HCT116 (cell line): ENCODE measurements at regions not wholly inside any gene's neighbourhood (a gene's known extent, or its start where the extent isn't known, plus 50 kb on each side); places are given as distances from the start of the nearest gene placed in this dataset.

Source experiments
- ATAC-seq: fragments of 200-7000 bp; cut with Tn5 transposase; 2 replicates; pipeline ENCODE4 v1.9.1; 2020; ENCODE audit warnings: mild to moderate bottlenecking, moderate library complexity
- BruUV-seq: library from RNA; stranded (reverse); fragments of 400-500 nt; replicated peaks from 2 replicates; lab custom pipeline; 2021; lab: Mats Ljungman, UMichigan
- CTCF ChIA-PET: fragments of 300-600 bp; sonication (Branson Sonifier 250); formaldehyde crosslinking; loops from one replicate; lab custom pipeline; 2021; ENCODE audit warnings: antibody characterized with exemption; lab: Charles Lee
- POLR2A ChIA-PET: fragments of 300-600, 350-600 bp; sonication (Branson Sonifier 250); formaldehyde crosslinking; loops from one replicate; lab custom pipeline; 2021; ENCODE audit warnings: antibody characterized with exemption; lab: Charles Lee
- RAD21 ChIA-PET, 2 experiments: fragments of 300-600 bp; sonication (Branson Sonifier 250); formaldehyde crosslinking; loops; one replicate each; lab custom pipeline; 2023; ENCODE audit warnings: low total read pairs in 2 of 2; ENCODE audit not compliant: uncharacterized antibody in 2 of 2, unreplicated experiment in 2 of 2, low non-redundant PET in 1 of 2; lab: Charles Lee
- DNase-seq: peaks from one replicate; pipeline ENCODE4 v3.0.0-alpha.2; 2010; ENCODE audit warnings: low read depth, low spot score
- H2AFZ ChIP-seq: fragments of 200-600 bp; shearing (Covaris generic), sonication (generic); 2 replicates; pipeline ENCODE4 v1.6.1; 2017; ENCODE audit warnings: low read depth, mixed run types, mixed read lengths, antibody characterized with exemption, low read length; ENCODE audit not compliant: poor library complexity, severe bottlenecking
- H3K27ac ChIP-seq: 2 replicates; pipeline ENCODE4 v1.5.1; 2012; ENCODE audit warnings: low read depth, low read length
- H3K27me3 ChIP-seq: fragments of 200-600 bp; sonication (generic); 2 replicates; pipeline ENCODE4 v1.6.1; 2016; ENCODE audit warnings: mixed run types, low read length, mixed read lengths; ENCODE audit not compliant: insufficient read depth
- H3K36me3 ChIP-seq, 2 experiments: fragments of 200-500 bp in 1 of 2; fragments of 200-600 bp in 1 of 2; sonication (Bioruptor generic) in 1 of 2; sonication (generic) in 1 of 2; 2 replicates each; pipeline versions ENCODE4 v1.5.1 to v1.6.1; 2014 to 2016; ENCODE audit warnings: low read length in 2 of 2, inconsistent platforms in 1 of 2, mixed read lengths in 1 of 2, mixed run types in 1 of 2; ENCODE audit not compliant: insufficient read depth in 2 of 2, control insufficient read depth in 1 of 2
- H3K4me1 ChIP-seq, 2 experiments: fragments of 200-600 bp in 1 of 2; sonication (generic) in 1 of 2; 2 replicates each; pipeline versions ENCODE4 v1.5.1 to v1.6.1; 2012 to 2017; ENCODE audit warnings: low read length in 2 of 2, inconsistent platforms in 1 of 2, mild to moderate bottlenecking in 1 of 2, mixed read lengths in 1 of 2, mixed run types in 1 of 2, moderate library complexity in 1 of 2; ENCODE audit not compliant: insufficient read depth in 2 of 2, control insufficient read depth in 1 of 2
- H3K4me2 ChIP-seq: fragments of 200-600 bp; sonication (generic); 2 replicates; pipeline ENCODE4 v1.6.1; 2017; ENCODE audit warnings: mixed run types, low read length, mixed read lengths
- H3K4me3 ChIP-seq, 2 experiments: fragments of 200-600 bp in 1 of 2; sonication (generic) in 1 of 2; replicated peaks in 1 of 2; 2 replicates each; pipeline ENCODE4 v1.5.1; 2011 to 2016; ENCODE audit warnings: low read length in 2 of 2, control low read depth in 1 of 2, low read depth in 1 of 2, mild to moderate bottlenecking in 1 of 2, mixed read lengths in 1 of 2, mixed run types in 1 of 2
- H3K79me2 ChIP-seq: fragments of 200-600 bp; sonication (generic); 2 replicates; pipeline ENCODE4 v1.6.1; 2017; ENCODE audit warnings: mild to moderate bottlenecking, mixed run types, low read length, moderate library complexity, mixed read lengths; ENCODE audit not compliant: insufficient read depth
- H3K9ac ChIP-seq: fragments of 200-600 bp; sonication (generic); 2 replicates; pipeline ENCODE4 v1.6.1; 2016; ENCODE audit warnings: low read length, mixed read lengths
- H3K9me2 ChIP-seq: fragments of 200-600 bp; sonication (generic), shearing (Covaris generic); 2 replicates; pipeline ENCODE4 v1.6.1; 2017; ENCODE audit warnings: mixed run types, mild to moderate bottlenecking, moderate library complexity; ENCODE audit not compliant: insufficient read depth
- H3K9me3 ChIP-seq, 2 experiments: fragments of 200-500 bp in 1 of 2; fragments of 200-600 bp in 1 of 2; sonication (Bioruptor generic) in 1 of 2; sonication (generic) in 1 of 2; 2 replicates each; pipeline ENCODE4 v1.6.1; 2014 to 2017; ENCODE audit warnings: low read length in 2 of 2, mixed read lengths in 2 of 2, inconsistent platforms in 1 of 2, low read depth in 1 of 2, mild to moderate bottlenecking in 1 of 2, mixed run types in 1 of 2, moderate library complexity in 1 of 2; ENCODE audit not compliant: control insufficient read depth in 1 of 2, insufficient read depth in 1 of 2
- H4K20me1 ChIP-seq: fragments of 200-600 bp; sonication (generic), shearing (Covaris generic); 2 replicates; pipeline ENCODE4 v1.6.1; 2017; ENCODE audit warnings: mixed run types, mild to moderate bottlenecking, moderate library complexity; ENCODE audit not compliant: insufficient read depth
- CEBPB ChIP-seq: IDR thresholded peaks from 2 replicates; pipeline ENCODE4 v1.6.1; 2012; ENCODE audit warnings: low read depth
- EZH2phosphoT487 ChIP-seq: fragments of 200-600 bp; IDR thresholded peaks from 2 replicates; pipeline ENCODE4 v1.6.1; 2018; ENCODE audit warnings: antibody characterized with exemption, borderline replicate concordance
- FOSL1 ChIP-seq: IDR thresholded peaks from 2 replicates; pipeline ENCODE4 v1.6.1; 2012; ENCODE audit warnings: low read depth
- POLR2AphosphoS5 ChIP-seq: IDR thresholded peaks from 2 replicates; pipeline ENCODE4 v1.6.1; 2011; ENCODE audit warnings: mild to moderate bottlenecking, low read depth, low read length, moderate library complexity
- TCF7L2 ChIP-seq: IDR thresholded peaks from 2 replicates; pipeline ENCODE4 v1.7.0; 2011; ENCODE audit warnings: borderline replicate concordance, inconsistent platforms; ENCODE audit not compliant: insufficient read depth, insufficient read length; ENCODE audit errors: extremely low read depth
- ZNF274 ChIP-seq: fragments of 200-500 bp; sonication (Bioruptor generic); IDR thresholded peaks from 2 replicates; pipeline ENCODE4 v1.6.1; 2014; ENCODE audit warnings: mild to moderate bottlenecking, low read depth, low read length, inconsistent platforms
- intact Hi-C: fragments of 100-400 bp; cut with micrococcal nuclease; formaldehyde crosslinking; loops from 2 replicates; pipeline ENCODE4 v1.10.0; 2022
- TF ChIP-seq, protein P1 (sequence below): IDR thresholded peaks from 2 replicates; pipeline ENCODE4 v1.6.1; 2012
- TF ChIP-seq, protein P2 (sequence below), 3 experiments: fragments of 200-600 bp in 1 of 3; sonication (generic) in 1 of 3; IDR thresholded peaks in 2 of 3; conservative IDR thresholded peaks in 1 of 3; 2 replicates each; pipeline ENCODE4 v1.5.1; 2012 to 2017; ENCODE audit warnings: low read depth in 2 of 3, low read length in 2 of 3, antibody characterized with exemption in 1 of 3, borderline replicate concordance in 1 of 3, control low read depth in 1 of 3, mild to moderate bottlenecking in 1 of 3, mixed read lengths in 1 of 3, mixed run types in 1 of 3, moderate library complexity in 1 of 3; ENCODE audit not compliant: insufficient read depth in 1 of 3

DNA sequence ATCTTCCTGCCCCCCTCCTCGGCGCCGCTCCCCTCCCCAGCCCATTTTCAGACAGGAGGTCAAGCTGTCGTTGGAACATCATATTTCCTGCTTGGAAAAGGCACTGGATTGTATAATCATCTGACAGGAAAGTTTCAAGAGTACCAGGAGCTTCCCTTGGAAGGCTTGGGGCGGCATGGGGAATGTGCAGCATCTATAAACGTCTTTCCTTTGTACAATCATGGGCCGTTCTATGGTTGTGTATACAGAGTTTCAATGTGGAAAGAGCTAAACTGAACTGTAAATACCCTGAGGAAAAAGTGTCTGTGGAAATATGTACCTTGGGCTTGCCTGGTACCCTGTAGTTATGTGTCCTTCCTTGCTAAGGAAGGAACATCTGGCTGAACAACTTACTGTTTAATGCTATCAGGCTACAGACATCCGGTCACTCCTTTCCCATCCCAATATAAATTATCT is 368.1 kb upstream of the ADGRL2 start:
- Histone ChIP-seq H2AFZ (no peak overlapping the region), H3K4me3 (no peak overlapping the region), H4K20me1 (no peaks in the 10 kb centered on the region), H3K9me2 (no peaks in the 10 kb centered on the region), H3K9me3 (no peaks in the 10 kb centered on the region), H3K4me1 (no peaks in the 10 kb centered on the region), H3K9ac (no peak overlapping the region), H3K36me3 (no peaks in the 10 kb centered on the region), H3K4me2 (no peak overlapping the region), H3K27ac (no peak overlapping the region), H3K27me3 (no peaks in the 10 kb centered on the region), H3K79me2 (no peaks in the 10 kb centered on the region)
- POLR2A ChIA-PET = no interaction called here
- intact Hi-C loops = no loop called here
- RAD21 ChIA-PET = no interaction called here
- CTCF ChIA-PET = no interaction called here
- BruUV-seq = no TSS peak
- ATAC-seq (no peak), DNase-seq (no peak)
- TF ChIP-seq, protein P1, sequence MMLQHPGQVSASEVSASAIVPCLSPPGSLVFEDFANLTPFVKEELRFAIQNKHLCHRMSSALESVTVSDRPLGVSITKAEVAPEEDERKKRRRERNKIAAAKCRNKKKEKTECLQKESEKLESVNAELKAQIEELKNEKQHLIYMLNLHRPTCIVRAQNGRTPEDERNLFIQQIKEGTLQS = no peak
- no peak for TF ChIP-seq FOSL1
- TF ChIP-seq EZH2phosphoT487 = no peak
- TF ChIP-seq, protein P2, sequence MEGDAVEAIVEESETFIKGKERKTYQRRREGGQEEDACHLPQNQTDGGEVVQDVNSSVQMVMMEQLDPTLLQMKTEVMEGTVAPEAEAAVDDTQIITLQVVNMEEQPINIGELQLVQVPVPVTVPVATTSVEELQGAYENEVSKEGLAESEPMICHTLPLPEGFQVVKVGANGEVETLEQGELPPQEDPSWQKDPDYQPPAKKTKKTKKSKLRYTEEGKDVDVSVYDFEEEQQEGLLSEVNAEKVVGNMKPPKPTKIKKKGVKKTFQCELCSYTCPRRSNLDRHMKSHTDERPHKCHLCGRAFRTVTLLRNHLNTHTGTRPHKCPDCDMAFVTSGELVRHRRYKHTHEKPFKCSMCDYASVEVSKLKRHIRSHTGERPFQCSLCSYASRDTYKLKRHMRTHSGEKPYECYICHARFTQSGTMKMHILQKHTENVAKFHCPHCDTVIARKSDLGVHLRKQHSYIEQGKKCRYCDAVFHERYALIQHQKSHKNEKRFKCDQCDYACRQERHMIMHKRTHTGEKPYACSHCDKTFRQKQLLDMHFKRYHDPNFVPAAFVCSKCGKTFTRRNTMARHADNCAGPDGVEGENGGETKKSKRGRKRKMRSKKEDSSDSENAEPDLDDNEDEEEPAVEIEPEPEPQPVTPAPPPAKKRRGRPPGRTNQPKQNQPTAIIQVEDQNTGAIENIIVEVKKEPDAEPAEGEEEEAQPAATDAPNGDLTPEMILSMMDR (IDR thresholded peaks at IDR 0.05 in 2 of 3, conservative IDR thresholded peaks at IDR 0.05 in 1 of 3; ENCODE audit: borderline replicate concordance in 1 of 3, insufficient read depth in 1 of 3, low read depth in 2 of 3, low read length in 2 of 3) = no peak
- TF ChIP-seq ZNF274 = no peak
- TF ChIP-seq TCF7L2 = no peak
- TF ChIP-seq CEBPB = no peak
- TF ChIP-seq POLR2AphosphoS5 = no peak
